Activated T-cell treated with anti-CD3 and anti-CD28 coated beads for 24 hours (primary cell): ENCODE measurements at regions not wholly inside any gene's neighbourhood (a gene's known extent, or its start where the extent isn't known, plus 50 kb on each side); places are given as distances from the start of the nearest gene placed in this dataset.

Source experiments
- DNase-seq: peaks from one replicate; pipeline ENCODE4 v3.0.0-alpha.2; 2020; ENCODE audit warnings: low read depth

DNA sequence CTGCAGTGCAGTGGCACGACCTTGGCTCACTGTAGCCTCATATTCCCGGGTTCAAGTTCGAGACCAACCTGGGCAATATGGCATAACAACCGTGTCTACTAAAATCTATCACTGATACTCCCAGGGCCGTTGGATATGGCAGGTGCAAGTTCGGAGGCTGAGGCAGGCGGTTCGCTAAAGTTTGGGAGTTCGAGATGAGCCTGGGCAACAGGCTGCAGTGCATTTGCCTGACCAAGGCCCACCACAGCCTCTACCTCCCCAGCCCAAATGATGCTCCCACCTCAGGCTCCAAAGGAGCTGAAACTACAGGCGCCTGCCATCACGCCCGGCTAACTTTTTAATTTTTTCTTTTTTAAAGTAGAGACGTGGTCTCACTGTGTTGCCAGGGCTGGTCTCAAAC is 177.1 kb upstream of the ALG10B start:
- no peak for DNase-seq

DNA sequence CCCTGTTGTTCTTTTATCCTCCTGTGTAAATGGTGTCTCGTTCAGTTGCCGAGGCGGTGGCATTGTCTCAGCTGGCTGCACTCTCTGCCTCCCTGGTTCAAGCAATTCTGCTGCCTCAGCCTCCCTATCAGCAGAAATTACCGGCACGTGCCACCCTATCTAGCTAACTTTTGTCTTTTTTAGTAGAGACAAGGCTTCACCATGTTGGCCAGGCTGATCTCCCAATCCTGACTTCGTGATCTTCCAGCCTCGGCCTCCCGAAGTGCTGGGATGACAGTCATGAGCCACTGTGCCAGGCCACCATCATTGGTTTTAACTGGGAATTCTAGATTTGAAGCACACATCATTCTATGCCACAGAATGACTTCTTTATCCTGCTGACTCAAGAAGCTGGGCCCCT is 175.3 kb upstream of the ALG10B start:
- DNase-seq, result no peak

DNA sequence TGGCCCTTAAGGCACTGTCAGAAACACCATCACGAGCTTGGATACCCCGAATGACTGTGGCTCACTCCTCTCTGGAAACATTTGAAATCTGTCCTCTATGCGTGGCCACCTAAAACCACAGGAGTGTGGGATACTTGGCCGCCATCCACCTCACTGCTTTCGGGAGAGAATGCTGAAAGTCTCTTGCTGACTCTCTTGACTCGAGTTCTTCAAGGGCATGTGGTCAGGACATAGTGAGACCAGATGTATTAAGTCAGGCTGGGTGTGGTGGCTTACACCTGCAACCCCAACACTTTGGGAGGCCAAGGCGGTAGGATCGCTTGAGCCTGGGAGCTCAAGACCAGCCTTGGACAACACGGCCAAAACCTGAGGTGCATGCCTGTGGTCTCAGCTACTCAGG is 174.7 kb upstream of the ALG10B start:
- DNase-seq, result no peak

DNA sequence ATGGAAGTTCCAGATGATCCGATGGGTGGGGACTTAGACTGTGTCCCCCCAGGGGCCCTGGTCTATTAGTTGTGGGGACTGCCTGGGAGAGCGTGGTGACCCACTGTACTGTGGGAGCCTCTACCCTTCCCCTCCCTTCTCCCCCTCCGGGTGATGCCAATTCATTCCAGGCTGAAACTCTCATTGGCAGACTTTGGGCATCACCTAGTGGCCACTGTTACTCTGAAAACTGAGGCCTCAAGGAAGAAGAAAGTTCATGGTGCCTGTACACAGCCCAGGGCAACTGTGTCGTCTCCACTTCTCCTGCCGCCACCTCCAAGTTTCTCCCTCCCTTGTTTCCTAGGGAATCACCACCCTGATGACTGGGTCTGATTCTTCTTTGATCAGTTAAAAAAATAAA is 173.6 kb upstream of the ALG10B start:
- DNase-seq, result no peak

DNA sequence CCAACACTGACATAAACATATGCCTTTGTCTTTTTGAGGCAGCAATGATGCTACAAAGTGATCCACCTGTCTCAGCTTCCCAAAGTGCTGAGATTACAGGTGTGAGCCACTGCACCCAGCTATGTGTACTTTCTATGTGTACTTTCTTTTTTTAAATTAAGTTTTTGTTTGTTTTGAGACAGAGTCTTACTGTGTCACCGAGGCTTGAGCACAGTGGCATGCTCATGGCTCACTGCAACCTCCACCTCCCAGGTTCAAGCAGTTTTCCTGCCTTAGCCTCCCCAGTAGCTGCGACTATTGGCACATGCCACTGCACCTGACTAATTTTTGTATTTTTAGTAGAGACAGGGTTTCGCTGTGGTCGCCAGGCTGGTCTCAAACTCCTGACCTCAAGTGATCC is 172.5 kb upstream of the ALG10B start:
- DNase-seq, result no peak

DNA sequence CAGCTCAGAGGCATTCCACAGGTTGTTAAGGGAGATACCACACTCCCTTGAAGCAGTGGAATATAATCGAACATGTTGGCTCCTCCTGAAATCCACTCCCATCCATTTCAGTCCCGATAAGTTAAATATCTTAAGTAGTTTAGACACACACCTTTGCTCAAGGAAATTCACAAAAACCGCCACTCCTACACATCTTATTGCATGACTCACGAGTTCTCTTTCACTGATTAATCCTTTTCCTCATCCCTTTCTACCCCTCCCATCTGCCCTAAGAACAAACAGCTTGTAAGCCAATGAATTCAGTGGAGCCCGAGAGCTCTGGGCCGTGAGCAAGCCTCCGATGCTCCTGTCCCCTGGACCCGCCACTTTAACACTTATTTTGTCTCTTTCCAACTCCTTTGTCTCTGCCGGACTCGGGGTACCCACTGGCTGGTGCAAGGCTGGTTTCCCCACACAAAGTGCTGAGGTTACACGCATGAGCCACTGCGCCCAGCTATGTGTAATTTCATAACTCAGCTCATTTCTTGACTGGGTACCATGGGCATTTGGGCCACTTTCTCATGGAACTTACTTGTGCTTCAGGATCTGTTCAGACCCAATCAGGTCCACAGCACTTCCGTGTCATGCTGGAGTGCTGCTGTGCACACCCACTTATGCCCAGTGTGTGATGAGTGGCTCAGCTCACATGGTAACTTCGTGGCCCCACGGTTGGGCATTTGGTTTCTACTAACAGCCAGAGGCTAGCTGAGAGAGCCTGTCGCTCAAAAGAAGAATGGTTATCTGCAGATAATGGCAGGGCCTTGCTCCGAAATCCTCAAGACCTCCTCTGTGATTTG is 171.8 kb upstream of the ALG10B start:
- DNase-seq, result no peak

DNA sequence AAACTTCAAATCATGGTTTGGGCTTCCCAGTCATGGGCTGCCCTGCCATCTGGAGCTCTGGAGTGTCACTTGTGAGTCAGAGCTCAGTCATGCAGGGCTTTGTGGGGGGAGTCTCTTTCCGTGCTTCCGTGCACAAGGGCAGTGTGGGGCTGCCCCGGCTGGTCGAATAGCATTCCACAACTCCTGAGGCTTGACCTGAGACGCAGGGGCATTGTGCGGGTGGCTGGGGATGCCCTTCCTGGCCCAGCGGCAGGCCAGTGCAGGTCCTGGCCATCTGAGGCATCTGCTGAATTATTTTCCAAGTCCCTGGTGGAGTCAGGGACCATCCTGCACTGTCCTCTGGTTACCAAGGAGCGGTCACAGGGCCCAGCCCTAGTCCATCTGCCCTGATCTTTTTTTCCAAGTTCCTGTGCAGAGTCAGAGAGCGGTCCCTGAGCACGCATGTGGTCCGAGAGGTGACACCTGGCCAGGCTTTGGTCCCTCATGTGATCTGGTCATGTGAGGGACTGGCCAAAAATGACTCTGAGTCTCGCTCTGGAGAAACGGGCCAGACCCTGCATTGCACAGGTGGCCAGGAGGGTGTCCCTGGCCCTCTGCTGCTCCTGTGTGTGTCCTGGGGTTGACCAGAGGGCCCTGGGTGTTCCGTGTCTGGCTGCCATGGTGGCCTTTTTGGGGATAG is 167.0 kb upstream of the ALG10B start:
- DNase-seq, result no peak

DNA sequence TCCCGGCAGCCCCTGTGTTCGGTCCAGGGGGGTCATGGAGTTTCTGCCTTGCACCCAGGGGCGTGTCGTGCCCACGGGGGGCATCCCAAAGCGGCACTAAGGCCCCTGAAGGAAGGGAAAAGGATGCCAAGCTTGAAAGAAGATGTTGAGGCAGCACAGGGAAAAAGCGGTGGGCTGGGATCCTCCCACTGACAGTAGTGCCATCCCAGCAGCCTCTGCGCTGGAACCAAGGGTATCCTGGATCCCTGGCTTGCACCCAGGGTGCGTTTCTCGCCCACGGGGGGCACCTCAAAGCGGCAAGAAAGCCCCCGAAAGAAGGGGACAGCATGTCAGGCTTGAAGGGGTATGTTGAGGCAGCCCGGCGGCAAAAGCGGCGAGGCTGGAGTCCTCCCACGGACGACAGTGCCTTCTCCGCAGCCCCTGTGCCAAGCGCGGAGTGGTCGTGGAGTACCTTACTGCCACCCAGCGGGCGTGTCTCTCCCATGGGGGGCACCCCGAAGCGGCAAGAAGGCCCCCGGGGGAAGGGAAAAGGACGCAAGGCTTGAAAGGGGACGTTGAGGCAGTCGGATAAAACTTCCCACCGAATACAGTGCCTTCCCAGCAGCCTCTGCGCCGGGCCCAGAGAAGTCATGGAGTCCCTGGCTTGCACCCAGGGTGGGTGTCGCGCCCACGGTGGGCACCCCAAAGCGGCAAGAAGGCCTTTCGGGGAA is 164.4 kb upstream of the ALG10B start:
- no peak for DNase-seq

DNA sequence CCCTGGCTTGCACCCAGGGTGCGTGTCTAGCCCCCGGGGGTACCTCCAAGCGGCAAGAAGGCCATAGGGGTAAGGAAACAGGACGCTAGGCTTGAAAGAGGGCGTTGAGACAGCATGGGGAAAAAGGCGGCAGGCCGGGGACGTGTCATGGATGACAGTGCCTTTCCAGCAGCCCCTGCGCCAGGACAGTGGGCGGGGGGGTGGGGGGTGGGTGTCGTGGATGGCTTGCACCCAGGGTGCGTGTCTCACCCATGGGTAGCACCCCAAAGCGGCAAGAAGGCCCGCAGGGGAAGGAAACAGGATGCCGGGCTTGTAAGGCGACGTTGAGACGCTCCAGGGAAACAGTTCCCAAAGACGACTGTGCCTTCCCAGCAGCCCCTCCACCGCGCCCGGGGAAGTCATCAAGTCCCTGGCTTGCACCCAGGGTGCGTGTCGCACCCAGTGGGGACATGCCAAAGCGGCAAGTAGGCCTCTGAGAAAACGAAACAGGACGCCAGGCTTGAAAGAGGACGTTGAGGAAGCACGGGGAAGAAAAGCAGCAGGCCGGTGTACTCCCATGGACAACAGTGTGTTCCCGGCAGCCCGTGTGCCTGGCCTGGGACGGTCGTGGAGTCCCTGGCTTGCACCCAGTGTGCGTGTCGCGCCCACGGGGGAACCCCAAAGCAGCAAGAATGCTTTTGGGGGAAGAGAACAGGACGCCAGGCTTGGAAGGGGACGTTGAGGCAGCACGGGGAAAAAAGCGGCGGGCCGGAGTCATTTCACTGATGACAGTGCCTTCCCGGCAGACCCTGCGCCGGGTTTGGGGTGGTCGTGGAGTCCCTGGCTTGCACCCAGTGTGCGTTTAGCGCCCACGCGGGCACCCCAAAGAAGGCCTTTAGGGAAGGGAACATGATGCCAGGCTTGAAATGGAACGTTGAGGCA is 163.5 kb upstream of the ALG10B start:
- DNase-seq, result no peak

DNA sequence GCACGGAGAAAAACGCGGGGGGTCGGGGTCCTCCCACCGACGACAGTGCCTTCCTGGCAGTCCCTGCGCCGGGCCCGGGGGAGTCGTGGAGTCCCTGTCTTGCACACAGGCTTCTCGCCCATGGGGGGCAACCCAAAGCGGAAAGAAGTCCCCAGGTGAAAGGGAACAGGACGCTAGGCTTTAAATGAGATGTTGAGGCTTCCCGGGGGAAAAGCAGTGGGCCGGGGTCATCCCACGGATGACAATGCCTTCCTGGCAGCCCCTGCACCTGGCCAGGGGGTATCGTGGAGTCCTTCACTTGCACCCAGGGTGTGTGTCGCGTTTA is 162.9 kb upstream of the ALG10B start:
- DNase-seq, result no peak

DNA sequence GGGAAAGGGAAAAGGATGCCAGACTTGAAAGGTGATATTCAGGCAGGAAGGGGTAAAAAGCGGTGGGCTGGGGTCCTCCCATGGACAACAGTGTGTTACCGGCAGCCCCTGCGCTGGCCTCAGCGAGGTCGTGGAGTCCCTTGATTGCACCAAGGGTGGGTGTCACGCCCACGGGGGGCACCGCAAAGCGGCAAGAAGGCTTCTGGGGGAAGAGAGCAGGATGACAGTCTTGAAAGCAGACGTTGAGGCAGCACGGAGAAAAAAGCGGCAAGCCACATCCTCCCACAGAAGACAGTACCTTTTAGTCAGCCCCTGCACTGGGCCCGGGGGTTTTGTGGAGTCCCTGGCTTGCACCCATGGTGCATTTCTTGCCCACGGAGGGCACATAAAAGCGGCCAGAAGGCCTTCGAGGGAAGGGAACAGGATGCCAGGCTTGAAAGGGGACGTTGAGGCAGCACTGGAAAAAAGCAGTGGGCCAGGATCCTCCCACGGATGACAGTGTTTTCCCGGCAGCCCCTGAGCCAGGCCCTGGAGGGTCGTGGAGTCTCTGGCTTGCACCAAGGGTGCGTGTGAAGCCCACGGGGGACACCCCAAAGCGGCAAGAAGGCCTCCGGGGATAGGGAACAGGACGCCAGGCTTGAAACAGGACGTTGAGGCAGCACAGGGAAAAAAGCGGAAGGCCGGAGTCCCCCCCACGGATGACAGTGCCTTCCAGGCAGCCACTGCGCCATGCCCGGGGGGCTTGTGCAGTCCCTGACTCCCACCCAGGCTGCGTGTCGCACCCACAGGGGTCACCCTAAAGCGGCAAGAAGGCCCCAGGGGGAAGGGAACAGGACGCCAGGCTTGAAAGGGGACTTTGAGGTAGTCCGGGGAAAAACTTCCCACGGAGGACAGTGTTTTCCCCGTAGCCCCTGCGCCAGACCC is 162.2 kb upstream of the ALG10B start:
- DNase-seq, result no peak

DNA sequence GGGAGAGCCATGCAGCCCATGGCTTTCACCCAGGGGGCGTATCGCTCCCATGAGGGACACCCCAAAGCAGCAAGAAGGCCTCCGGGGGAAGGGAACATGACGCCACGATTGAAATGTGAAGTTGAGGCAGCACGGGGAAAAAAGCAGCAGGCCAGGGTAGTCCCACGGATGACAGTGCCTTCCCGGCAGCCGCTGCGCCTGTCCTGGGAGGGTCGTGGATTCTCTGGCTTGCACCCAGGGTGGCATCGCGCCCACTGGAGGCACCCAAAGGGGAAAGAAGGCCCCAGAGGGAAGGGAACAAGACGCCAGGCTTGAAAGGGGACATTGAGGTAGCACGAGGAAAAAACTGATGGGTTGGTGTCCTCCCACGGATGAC is 161.6 kb upstream of the ALG10B start:
- no peak for DNase-seq

DNA sequence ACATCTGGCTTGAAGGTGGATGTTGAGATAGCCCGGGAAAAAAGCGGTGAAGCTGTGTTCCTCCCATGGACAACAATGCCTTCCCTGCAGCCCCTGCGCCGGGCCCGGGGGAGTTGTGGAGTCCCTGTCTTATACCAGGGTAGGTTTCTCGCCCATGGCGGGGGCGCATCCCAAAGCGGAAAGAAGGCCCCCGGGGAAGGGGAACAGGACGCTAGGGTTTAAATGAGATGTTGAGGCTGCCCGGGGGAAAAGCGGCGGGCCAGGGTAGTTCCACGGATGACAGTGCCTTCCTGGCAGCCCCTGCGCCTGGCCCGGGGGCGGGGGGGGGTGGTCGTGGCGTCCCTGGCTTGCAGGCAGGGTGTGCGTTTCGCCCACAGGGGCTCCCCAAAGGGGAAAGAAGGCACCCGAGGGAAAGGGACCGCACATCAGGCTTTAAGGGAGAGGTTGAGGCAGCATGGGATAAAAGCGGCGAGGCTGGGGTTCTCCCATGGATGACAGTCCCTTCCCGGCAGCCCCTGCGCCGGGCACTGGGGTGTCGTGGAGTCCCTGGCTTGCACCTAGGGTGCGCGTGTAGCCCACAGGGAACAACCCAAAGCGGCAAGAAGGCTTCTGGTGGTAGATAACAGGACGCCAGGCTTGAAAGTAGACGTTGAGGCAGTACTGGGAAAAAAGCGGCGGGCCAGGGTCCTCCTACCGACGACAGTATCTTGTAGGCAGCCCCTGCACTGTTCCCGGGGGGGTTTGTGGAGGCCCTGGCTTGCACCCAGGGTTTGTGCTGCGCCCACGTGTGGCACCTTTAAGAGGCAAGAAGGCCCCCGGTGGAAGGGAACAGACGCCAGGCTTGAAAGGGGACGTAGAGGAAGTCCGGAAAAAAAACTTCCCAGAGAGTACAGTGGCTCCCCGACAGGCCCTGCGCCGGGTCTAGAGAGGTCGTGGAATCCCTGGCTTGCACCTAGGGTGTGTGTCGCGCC is 160.8 kb upstream of the ALG10B start:
- no peak for DNase-seq

DNA sequence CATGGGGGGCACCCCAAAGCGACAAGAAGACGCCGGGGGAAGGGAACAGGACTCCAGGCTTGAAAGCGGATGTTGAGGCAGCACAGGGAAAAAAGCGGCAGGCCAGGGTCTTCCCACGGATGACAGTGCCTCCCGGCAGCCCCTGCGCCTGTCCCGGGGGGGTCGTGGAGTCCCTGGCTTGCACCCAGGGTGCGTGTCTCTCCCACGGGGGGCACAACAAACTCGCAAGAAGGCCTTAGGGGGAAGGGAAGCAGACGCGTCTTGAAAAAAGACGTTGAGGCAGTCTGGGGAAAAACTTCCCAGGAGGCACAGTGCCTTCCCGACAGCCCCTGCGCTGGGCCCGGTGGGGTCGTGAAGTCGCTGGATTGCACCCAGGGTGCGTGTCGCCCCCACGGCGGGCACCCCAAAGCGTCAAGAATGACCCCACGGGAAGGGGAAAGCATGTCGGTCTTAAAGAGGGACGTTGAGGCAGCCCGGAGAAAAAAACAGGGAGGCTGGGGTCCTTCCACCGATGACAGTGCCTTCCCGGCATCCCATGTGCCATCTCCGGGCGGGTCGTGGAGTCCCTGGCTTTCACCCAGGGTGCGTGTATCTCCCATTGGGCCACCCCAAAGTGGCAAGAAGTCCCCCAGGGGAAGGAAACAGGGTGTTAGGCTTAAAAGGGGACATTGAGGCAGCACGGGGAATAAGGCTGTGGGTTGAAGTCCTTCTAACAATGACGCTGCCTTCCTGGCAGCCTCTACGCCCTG is 159.9 kb upstream of the ALG10B start:
- DNase-seq, result no peak

DNA sequence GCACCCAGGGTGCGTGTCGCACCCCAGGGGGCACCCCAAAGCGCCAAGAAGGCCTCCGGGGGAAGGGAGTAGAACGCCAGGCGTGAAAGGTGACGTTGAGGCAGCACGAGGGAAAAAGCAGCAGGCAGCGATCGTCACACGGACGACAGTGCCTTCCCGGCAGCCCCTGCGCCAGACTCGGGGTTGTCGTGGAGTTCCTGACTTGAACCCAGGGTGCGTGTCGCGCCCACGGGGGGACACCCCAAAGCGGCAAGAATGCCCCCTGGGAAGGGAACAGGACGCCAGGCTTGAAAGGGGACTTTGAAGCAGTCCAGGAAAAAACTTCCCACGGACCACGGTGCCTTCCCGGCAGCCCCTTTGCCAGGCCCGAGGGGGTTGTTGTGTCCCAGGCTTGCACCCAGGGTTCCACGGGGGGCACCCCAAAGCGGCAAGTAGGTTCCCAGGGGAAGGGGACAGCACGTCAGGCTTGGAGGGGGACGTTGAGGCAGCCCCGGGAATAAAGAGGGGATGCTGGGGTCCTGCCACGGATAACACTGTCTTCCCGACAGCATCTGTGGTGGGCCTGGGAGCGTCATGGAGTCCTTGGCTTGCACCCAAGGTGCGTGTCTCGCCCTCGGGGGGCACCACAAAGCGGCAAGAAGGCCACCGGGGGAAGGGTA is 159.2 kb upstream of the ALG10B start:
- DNase-seq, result no peak

DNA sequence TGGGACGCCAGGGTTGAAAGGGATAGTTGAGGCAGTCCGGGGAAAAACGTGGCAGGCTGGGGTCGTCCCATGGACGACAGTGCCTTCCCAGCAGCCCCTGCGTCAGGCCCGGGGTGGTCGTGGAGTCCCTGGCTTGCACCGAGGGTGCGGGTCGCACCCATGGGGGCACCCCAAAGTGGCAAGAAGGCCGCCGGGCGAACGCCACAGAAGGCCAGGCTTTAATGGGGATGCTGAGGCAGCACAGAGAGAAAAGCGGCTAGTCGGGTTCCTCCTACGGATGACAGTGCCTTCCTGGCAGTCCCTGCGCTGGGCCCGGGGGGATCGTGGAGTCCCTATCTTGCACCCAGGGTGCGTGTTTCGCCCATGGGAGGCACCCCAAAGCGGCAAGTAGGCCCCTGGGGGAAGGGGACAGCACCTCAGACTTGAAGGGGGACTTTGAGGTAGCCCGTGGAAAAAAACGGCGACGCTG is 158.6 kb upstream of the ALG10B start:
- DNase-seq, result no peak

DNA sequence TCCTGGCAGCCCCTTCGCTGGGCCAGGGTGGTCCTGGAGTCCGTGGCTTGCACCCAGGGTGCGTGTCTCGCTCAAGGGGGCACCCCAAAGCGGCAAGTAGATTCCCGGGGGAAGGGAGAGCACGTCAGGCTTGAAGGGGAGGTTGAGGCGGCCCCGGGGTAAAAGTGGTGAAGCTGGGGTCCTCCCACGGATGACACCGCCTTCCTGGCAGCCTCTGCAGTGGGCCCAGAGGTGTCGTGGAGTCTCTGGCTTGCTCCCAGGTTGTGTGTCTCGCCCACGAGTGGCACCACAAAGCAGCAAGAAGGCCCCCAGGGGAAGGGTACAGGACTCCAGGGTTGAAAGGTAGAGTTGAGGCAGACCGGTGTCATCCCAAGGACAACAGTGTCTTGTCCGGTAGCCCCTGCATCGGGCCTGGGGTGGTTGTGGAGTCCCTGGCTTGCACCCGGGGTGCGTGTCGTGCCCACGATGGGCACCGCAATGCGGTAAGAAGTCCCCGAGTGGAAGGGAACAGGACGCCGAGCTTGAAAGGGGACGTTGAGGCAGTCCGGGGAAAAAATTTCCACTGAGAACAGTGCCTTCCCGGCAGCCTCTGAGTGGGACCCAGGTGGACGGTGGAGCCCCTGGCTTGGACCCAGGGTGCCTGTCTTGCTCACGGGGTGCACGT is 158.0 kb upstream of the ALG10B start:
- no peak for DNase-seq

DNA sequence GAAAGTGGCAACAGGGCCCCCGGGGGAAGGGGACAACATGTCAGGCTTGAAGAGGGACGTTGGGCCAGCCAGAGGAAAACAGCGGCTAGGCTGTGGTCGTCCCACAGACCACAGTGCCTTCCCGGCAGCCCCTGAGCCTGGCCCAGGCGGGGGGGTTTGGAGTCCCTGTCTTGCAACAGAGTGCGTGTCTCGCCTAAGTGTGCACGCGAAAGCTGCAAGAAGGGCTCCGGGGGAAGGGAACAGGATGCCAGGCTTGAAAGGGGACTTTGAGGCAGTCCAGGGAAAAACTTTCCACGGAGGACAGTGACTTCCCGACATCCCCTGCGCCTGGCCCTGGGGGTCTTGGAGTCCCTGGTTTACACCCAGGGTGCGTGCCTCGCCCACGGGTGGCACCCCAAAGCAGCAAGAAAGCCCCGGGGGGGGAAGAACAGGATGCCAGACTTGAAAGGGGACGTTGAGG is 157.5 kb upstream of the ALG10B start:
- no peak for DNase-seq
